Erythroblast (primary cell): ENCODE measurements at regions not wholly inside any gene's neighbourhood (a gene's known extent, or its start where the extent isn't known, plus 50 kb on each side); places are given as distances from the start of the nearest gene placed in this dataset.

ENCODE experiments used
- GATA1 ChIP-seq: IDR thresholded peaks from 2 replicates; pipeline ENCODE4 v1.6.1; 2011; ENCODE audit warnings: low read depth, mild to moderate bottlenecking, control low read depth, low read length, moderate library complexity
- POLR2A ChIP-seq: IDR thresholded peaks from 2 replicates; pipeline ENCODE4 v1.6.1; 2011; ENCODE audit warnings: mild to moderate bottlenecking, low read length

GRCh38 chr6:30824698-30825097, 59.6 kb upstream of the DDR1 start:
- TF ChIP-seq POLR2A, result no peak
- no peak for TF ChIP-seq GATA1
